WTC11 (cell line): ENCODE measurements at regions not wholly inside any gene's neighbourhood (a gene's known extent, or its start where the extent isn't known, plus 50 kb on each side); places are given as distances from the start of the nearest gene placed in this dataset.

Experiments used
- ATAC-seq: fragments of 200-7000 bp; cut with Tn5 transposase; 2 replicates; pipeline ENCODE4 v1.10.0; 2021; ENCODE audit warnings: mild to moderate bottlenecking, moderate library complexity
- CTCF ChIA-PET: fragments of 300-600 bp; sonication (Branson Sonifier 250); formaldehyde crosslinking; loops from one replicate; lab custom pipeline; 2021; ENCODE audit warnings: antibody characterized with exemption; lab: Charles Lee
- POLR2A ChIA-PET: fragments of 350-600 bp; sonication (Branson Sonifier 250); formaldehyde crosslinking; loops from one replicate; lab custom pipeline; 2021; ENCODE audit warnings: antibody characterized with exemption; lab: Charles Lee
- DNase-seq: peaks from one replicate; pipeline ENCODE4 v3.0.0; 2021; ENCODE audit warnings: low spot score
- H3K27ac Mint-ChIP-seq: 2 replicates; pipeline ENCODE4 v1.8.0; 2021; ENCODE audit warnings: mixed read lengths
- H3K27me3 Mint-ChIP-seq: 2 replicates; pipeline ENCODE4 v1.8.0; 2021; ENCODE audit warnings: low read depth, mild to moderate bottlenecking, moderate library complexity, mixed read lengths
- H3K36me3 Mint-ChIP-seq: 2 replicates; pipeline ENCODE4 v1.8.0; 2021; ENCODE audit warnings: mixed read lengths
- H3K4me1 Mint-ChIP-seq: 2 replicates; pipeline ENCODE4 v1.8.0; 2022; ENCODE audit warnings: mixed read lengths
- H3K4me3 Mint-ChIP-seq: 2 replicates; pipeline ENCODE4 v1.8.0; 2021; ENCODE audit warnings: mild to moderate bottlenecking, moderate library complexity, mixed read lengths
- H3K9me3 Mint-ChIP-seq: 2 replicates; pipeline ENCODE4 v1.8.0; 2021; ENCODE audit warnings: mixed read lengths
- AR ChIP-seq: fragments of 250-450 bp; sonication (Bioruptor Pico); IDR thresholded peaks from 2 replicates; pipeline ENCODE4 v1.9.0; 2021; ENCODE audit warnings: mild to moderate bottlenecking
- CTCF ChIP-seq: fragments of 200-600 bp; IDR thresholded peaks from 2 replicates; pipeline ENCODE4 v1.8.0; 2022; ENCODE audit warnings: antibody characterized with exemption
- E2F1 ChIP-seq: sonication (generic); formaldehyde crosslinking; IDR thresholded peaks from 2 replicates; pipeline ENCODE4 v1.8.0; 2022; ENCODE audit warnings: mild to moderate bottlenecking, missing genetic modification reagents
- ELF4 ChIP-seq: sonication (generic); formaldehyde crosslinking; IDR thresholded peaks from 2 replicates; pipeline ENCODE4 v1.8.1; 2022; ENCODE audit warnings: low read depth, mild to moderate bottlenecking, moderate library complexity, missing genetic modification reagents
- ETV6 ChIP-seq: sonication (generic); formaldehyde crosslinking; IDR thresholded peaks from 2 replicates; pipeline ENCODE4 v1.8.1; 2022; ENCODE audit warnings: mild to moderate bottlenecking, missing genetic modification reagents
- IRF1 ChIP-seq: sonication (generic); formaldehyde crosslinking; IDR thresholded peaks from 2 replicates; pipeline ENCODE4 v1.8.0; 2023; ENCODE audit warnings: missing genetic modification reagents
- IRF2 ChIP-seq: sonication (generic); formaldehyde crosslinking; IDR thresholded peaks from 2 replicates; pipeline ENCODE4 v1.8.0; 2022; ENCODE audit warnings: low read depth, missing genetic modification reagents, borderline replicate concordance
- MAX ChIP-seq: sonication (generic); formaldehyde crosslinking; IDR thresholded peaks from 2 replicates; pipeline ENCODE4 v1.8.0; 2022; ENCODE audit warnings: mild to moderate bottlenecking, missing genetic modification reagents
- MXD4 ChIP-seq: fragments of 250-450 bp; sonication (Bioruptor Pico); IDR thresholded peaks from 2 replicates; pipeline ENCODE4 v1.8.0; 2021; ENCODE audit warnings: mild to moderate bottlenecking, moderate library complexity, borderline replicate concordance
- PRRX2 ChIP-seq: fragments of 250-450 bp; sonication (Bioruptor Pico); IDR thresholded peaks from 2 replicates; pipeline ENCODE4 v1.8.0; 2021; ENCODE audit warnings: mild to moderate bottlenecking
- RELA ChIP-seq: sonication (generic); formaldehyde crosslinking; IDR thresholded peaks from 2 replicates; pipeline ENCODE4 v1.8.1; 2022; ENCODE audit warnings: missing genetic modification reagents, mild to moderate bottlenecking, borderline replicate concordance
- SMAD3 ChIP-seq: sonication (generic); formaldehyde crosslinking; IDR thresholded peaks from 2 replicates; pipeline ENCODE4 v1.8.0; 2022; ENCODE audit warnings: missing genetic modification reagents, mild to moderate bottlenecking, borderline replicate concordance
- SMAD4 ChIP-seq: sonication (generic); formaldehyde crosslinking; IDR thresholded peaks from 2 replicates; pipeline ENCODE4 v1.8.0; 2022; ENCODE audit warnings: mild to moderate bottlenecking, missing genetic modification reagents
- TCF7 ChIP-seq: sonication (generic); formaldehyde crosslinking; IDR thresholded peaks from 2 replicates; pipeline ENCODE4 v1.8.0; 2022; ENCODE audit warnings: mild to moderate bottlenecking, low read depth, missing genetic modification reagents, moderate library complexity
- USF1 ChIP-seq: sonication (generic); formaldehyde crosslinking; IDR thresholded peaks from 2 replicates; pipeline ENCODE4 v1.8.0; 2022; ENCODE audit warnings: mild to moderate bottlenecking, missing genetic modification reagents
- ZBTB43 ChIP-seq: sonication (generic); formaldehyde crosslinking; IDR thresholded peaks from 2 replicates; pipeline ENCODE4 v1.8.1; 2023; ENCODE audit warnings: mild to moderate bottlenecking, missing genetic modification reagents
- ZNF219 ChIP-seq: sonication (generic); formaldehyde crosslinking; IDR thresholded peaks from 2 replicates; pipeline ENCODE4 v1.8.0; 2023; ENCODE audit warnings: missing genetic modification reagents, mild to moderate bottlenecking, borderline replicate concordance
- ZNF512 ChIP-seq: sonication (generic); formaldehyde crosslinking; IDR thresholded peaks from 2 replicates; pipeline ENCODE4 v1.8.1; 2022; ENCODE audit warnings: missing genetic modification reagents, borderline replicate concordance

- POLR2A ChIA-PET, result no interaction called here
- H3K27me3 Mint-ChIP-seq, result no peaks in the 10 kb centered on the region
Measured at GRCh38 chr1:95325349-95325748, 91.3 kb downstream of the RWDD3 start.

More at GRCh38 chr1:95325349-95325748, 91.3 kb downstream of the RWDD3 start:
- Mint-ChIP-seq H3K27ac (no peak overlapping the region), H3K4me3 (no peak overlapping the region), H3K4me1 (0 out of 2 replicates have a peak, but pooled peaks cover 3% of the 10 kb centered on the region)
- no peak for TF ChIP-seq SMAD3 (CRISPR knock-in tag)
- TF ChIP-seq ETV6, result no peak
- TF ChIP-seq ZBTB43 (CRISPR knock-in tag), result no peak
- no peak for TF ChIP-seq MAX (CRISPR knock-in tag)
- no peak for TF ChIP-seq TCF7
- no peak for TF ChIP-seq ELF4 (CRISPR knock-in tag)
- no peak for TF ChIP-seq CTCF
- no peak for TF ChIP-seq ZNF219 (CRISPR knock-in tag)
- TF ChIP-seq RELA (CRISPR knock-in tag), result no peak
- TF ChIP-seq PRRX2, result no peak
- TF ChIP-seq MXD4, result no peak
- no peak for TF ChIP-seq IRF1 (CRISPR knock-in tag)
- no peak for TF ChIP-seq ZNF512 (CRISPR knock-in tag)
- TF ChIP-seq USF1 (CRISPR knock-in tag), result no peak
- no peak for TF ChIP-seq E2F1 (CRISPR knock-in tag)
- no peak for TF ChIP-seq IRF2 (CRISPR knock-in tag)
- TF ChIP-seq AR (CRISPR knock-in tag), result no peak
- no peak for TF ChIP-seq SMAD4 (CRISPR knock-in tag)
- TF ChIP-seq, all 79 proteins: peak for 0
- no peaks in the 10 kb centered on the region for H3K36me3 Mint-ChIP-seq
- CTCF ChIA-PET, result no interaction called here
- no peak for ATAC-seq
- DNase-seq, result no peak
- H3K9me3 Mint-ChIP-seq, result no peaks in the 10 kb centered on the region
